ENCODE measurements at regions not wholly inside any gene's neighbourhood (a gene's known extent, or its start where the extent isn't known, plus 50 kb on each side); places are given as distances from the start of the nearest gene placed in this dataset.

GRCh38 chr4:127344071-127344470, 288.7 kb upstream of the INTU start:
- Histone ChIP-seq H3K4me3 (no peak overlapping the region), H3K36me3 (ENCODE audit: low read depth) (no peaks in the 10 kb centered on the region)
- ATAC-seq = no peak

GRCh38 chr4:127347936-127348335, 284.8 kb upstream of the INTU start:
- H3K4me3 ChIP-seq = no peak overlapping the region
- H3K4me1 ChIP-seq (ENCODE audit: low read depth) = no peaks in the 10 kb centered on the region
- no peak for TF ChIP-seq CTCF (IDR thresholded peaks at IDR 0.05)
- H3K9me3 ChIP-seq = peaks cover 9% of the 10 kb centered on the region
- H3K36me3 ChIP-seq (ENCODE audit: low read depth) = no peaks in the 10 kb centered on the region
- ATAC-seq (no peak), DNase-seq (no peak)
- intact Hi-C loops (cut with DNase I, micrococcal nuclease) = no loop called here

More at GRCh38 chr4:127344071-127344470, 288.7 kb upstream of the INTU start:
- intact Hi-C loops (cut with DNase I, micrococcal nuclease) = no loop called here
- no peaks in the 10 kb centered on the region for H3K4me1 ChIP-seq (ENCODE audit: low read depth)
- H3K9me3 ChIP-seq = peaks cover 12% of the 10 kb centered on the region
- no peak for TF ChIP-seq CTCF (IDR thresholded peaks at IDR 0.05)
- DNase-seq = no peak

GRCh38 chr4:127352220-127353113, 280.3 kb upstream of the INTU start:
- TF ChIP-seq CTCF (IDR thresholded peaks at IDR 0.05) = no peak
- H3K4me1 ChIP-seq (ENCODE audit: low read depth) = no peaks in the 10 kb centered on the region
- no peak overlapping the region for H3K4me3 ChIP-seq
- intact Hi-C loops (cut with DNase I, micrococcal nuclease) = no loop called here
- no peak for DNase-seq
- no peaks in the 10 kb centered on the region for H3K36me3 ChIP-seq (ENCODE audit: low read depth)
- peaks cover 6% of the 10 kb centered on the region for H3K9me3 ChIP-seq
- no peak for ATAC-seq

GRCh38 chr4:127355743-127356142, 277.0 kb upstream of the INTU start:
- H3K4me1 ChIP-seq (ENCODE audit: low read depth) = no peaks in the 10 kb centered on the region
- TF ChIP-seq CTCF (IDR thresholded peaks at IDR 0.05) = no peak
- H3K36me3 ChIP-seq (ENCODE audit: low read depth) = no peaks in the 10 kb centered on the region
- ATAC-seq (no peak), DNase-seq (no peak)
- intact Hi-C loops (cut with DNase I, micrococcal nuclease) = no loop called here
- no peak overlapping the region for H3K4me3 ChIP-seq
- no peaks in the 10 kb centered on the region for H3K9me3 ChIP-seq

- Histone ChIP-seq H3K9me3 (no peaks in the 10 kb centered on the region), H3K4me1 (ENCODE audit: low read depth) (no peaks in the 10 kb centered on the region), H3K36me3 (ENCODE audit: low read depth) (no peaks in the 10 kb centered on the region), H3K4me3 (no peak overlapping the region)
- no peak for TF ChIP-seq CTCF (IDR thresholded peaks at IDR 0.05)
- no peak for ATAC-seq
- DNase-seq = no peak
- intact Hi-C loops (cut with DNase I, micrococcal nuclease) = no loop called here
These were observed 275.0 kb upstream of the INTU start for GRCh38 chr4:127357765-127358164.
